Skin epidermis (tissue), 12 donors: ENCODE measurements at regions not wholly inside any gene's neighbourhood (a gene's known extent, or its start where the extent isn't known, plus 50 kb on each side); places are given as distances from the start of the nearest gene placed in this dataset.

Experiments
- H3K27ac ChIP-seq, 21 experiments: fragments of 200-600 bp; sonication (generic) in 11 of 21; one replicate each; pipeline ENCODE4 v1.5.0; 2020; ENCODE audit warnings: mild to moderate bottlenecking in 3 of 21, inconsistent platforms in 2 of 21, moderate library complexity in 2 of 21
- H3K4me3 ChIP-seq, 7 experiments: fragments of 200-600 bp; sonication (generic) in 2 of 7; one replicate each; pipeline ENCODE4 v1.5.0; 2020; ENCODE audit warnings: inconsistent platforms in 2 of 7, mild to moderate bottlenecking in 2 of 7, moderate library complexity in 1 of 7

GRCh38 chr11:87405843-87406242 is 368.1 kb downstream of the TMEM135 start:
- no peak overlapping the region for H3K27ac ChIP-seq

GRCh38 chr11:87405356-87405755 is 367.6 kb downstream of the TMEM135 start:
- no peak overlapping the region for H3K27ac ChIP-seq

More at GRCh38 chr11:87405843-87406242, 368.1 kb downstream of the TMEM135 start:
- H3K4me3 ChIP-seq: no peak overlapping the region

DNA sequence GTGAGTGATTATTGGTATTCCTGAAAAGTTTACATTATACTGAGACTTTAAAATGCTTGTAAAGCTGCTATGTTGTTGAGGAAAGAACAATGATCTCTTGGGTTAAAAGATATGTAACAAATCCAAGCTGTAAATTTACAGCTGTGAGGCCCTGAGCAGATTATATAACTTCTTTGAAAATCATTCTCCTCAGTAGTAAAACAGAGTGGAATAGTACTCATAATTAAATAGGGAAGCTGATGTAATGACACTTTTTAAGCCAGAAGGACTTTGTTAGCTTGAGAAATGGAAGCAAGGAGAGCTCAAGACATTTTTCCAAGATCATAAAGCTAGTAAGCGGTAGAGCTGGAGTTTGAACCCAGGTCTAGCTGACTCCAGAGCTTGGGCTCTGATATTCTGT is 363.9 kb downstream of the TMEM135 start:
- Histone ChIP-seq H3K27ac (no peak overlapping the region), H3K4me3 (no peak overlapping the region)

More at GRCh38 chr11:87405356-87405755, 367.6 kb downstream of the TMEM135 start:
- H3K4me3 ChIP-seq: no peak overlapping the region

DNA sequence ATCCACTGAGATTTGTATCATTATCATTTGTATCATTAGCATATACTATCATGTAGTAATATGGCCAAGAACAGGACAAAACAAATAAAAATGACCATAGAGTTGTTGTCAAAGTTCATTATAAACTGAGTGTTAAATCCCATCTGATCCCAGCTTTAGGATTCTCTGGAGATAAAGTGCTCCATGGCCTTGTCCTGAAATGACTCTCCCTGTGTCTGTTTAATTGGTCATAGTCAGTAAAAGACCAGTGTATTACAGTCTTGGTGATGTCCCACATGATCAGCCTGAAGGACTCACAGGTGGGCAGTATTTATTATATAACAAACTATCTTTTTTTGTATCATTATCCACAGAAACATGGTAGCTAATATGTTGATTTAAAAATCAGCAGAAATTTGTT is 361.6 kb downstream of the TMEM135 start:
- Histone ChIP-seq H3K4me3 (no peak overlapping the region), H3K27ac (no peak overlapping the region)

DNA sequence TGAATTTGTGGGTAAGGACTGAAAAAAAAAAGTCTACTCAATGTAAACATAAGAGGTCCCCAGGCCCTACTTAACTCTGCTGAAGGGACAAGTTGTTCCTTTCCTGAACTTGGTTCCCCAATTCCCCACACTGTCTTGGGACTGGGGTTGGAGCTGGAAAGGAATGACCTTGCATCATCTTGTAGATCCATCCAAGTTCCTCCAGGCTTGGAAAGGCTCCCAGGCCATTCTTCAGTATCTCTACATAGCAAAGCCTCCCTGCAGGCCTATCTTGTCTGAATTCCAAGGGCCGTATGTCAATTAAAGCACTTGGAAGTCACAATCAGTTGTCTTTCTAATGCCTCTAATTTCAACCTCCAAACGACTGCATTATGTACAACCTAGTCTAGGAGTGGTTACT is 361.2 kb downstream of the TMEM135 start:
- no peak overlapping the region for H3K27ac ChIP-seq
- H3K4me3 ChIP-seq: no peak overlapping the region

- Histone ChIP-seq H3K27ac (no peak overlapping the region), H3K4me3 (no peak overlapping the region)
Observed at GRCh38 chr11:87397011-87397865, 359.5 kb downstream of the TMEM135 start.

- no peak overlapping the region for H3K4me3 ChIP-seq
Observed at GRCh38 chr11:87394924-87395323, 357.2 kb downstream of the TMEM135 start.

DNA sequence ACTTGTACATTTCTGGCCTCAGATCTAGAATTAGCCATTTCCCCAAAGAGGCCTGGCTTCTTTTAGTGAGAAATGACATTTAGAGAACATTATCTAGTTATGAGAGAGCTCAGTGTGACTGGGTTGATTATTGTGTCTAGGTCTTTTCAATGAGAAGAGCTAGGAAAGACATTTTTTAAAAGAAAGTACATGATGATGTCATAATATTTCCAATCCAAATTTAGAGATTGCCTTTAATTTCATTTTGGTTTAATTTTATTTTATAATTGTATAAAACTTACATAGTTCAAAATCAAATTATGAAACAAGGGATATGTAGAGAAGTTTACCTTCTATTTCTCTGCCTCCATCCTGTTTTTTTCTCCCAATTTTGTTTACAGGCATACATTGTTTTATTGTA is 354.9 kb downstream of the TMEM135 start:
- Histone ChIP-seq H3K4me3 (no peak overlapping the region), H3K27ac (no peak overlapping the region)

More at GRCh38 chr11:87394924-87395323, 357.2 kb downstream of the TMEM135 start:
- H3K27ac ChIP-seq: no peak overlapping the region

DNA sequence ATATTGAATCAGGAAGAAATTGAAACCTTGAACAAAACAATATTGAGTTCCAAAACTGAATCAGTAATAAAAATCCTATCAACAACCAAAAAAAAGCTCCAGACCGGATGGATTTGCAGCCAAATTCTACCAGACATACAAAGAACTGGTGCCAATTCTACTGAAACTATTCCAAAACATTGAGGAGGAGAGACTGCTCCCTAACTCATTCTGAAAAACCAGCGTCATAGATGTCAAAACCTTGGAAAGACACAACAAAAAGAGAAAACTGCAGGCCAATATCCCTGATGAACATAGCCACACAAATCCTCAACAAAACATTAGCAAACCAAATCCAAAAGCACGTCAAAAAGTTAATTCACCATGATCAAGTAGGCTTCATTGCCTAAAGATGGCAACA is 353.8 kb downstream of the TMEM135 start:
- no peak overlapping the region for H3K27ac ChIP-seq
- no peak overlapping the region for H3K4me3 ChIP-seq

DNA sequence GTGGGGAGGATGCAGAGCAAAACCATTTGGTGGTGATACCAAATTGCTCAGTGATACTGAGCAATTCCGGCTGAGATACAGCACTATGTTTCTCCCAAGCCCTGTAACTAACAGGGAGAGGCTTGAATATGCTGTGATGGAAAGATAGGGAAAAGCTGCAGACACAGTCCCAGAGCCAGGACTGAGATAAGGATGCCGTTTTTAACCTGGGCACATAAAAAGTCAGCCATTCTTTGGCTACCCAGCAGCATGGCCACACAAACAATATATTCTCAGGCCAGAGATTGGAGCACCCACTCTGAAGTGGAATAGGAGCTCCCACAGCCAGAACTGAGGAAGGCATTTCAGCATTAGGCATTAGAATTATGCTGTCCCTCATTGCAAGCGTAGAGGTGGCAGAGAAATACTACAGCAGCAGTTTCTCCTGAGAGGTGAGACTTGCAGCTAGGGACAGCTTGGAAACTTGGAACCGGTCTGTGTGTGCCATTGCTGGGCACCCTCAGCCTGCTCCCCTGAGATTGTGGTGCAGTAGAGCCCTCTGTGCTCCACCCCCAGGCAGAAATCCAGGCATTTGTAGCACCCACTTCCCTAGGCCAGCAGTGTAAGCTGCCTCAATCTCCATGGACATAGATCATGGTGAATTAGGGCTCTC is 346.5 kb downstream of the TMEM135 start:
- Histone ChIP-seq H3K4me3 (no peak overlapping the region), H3K27ac (no peak overlapping the region)

DNA sequence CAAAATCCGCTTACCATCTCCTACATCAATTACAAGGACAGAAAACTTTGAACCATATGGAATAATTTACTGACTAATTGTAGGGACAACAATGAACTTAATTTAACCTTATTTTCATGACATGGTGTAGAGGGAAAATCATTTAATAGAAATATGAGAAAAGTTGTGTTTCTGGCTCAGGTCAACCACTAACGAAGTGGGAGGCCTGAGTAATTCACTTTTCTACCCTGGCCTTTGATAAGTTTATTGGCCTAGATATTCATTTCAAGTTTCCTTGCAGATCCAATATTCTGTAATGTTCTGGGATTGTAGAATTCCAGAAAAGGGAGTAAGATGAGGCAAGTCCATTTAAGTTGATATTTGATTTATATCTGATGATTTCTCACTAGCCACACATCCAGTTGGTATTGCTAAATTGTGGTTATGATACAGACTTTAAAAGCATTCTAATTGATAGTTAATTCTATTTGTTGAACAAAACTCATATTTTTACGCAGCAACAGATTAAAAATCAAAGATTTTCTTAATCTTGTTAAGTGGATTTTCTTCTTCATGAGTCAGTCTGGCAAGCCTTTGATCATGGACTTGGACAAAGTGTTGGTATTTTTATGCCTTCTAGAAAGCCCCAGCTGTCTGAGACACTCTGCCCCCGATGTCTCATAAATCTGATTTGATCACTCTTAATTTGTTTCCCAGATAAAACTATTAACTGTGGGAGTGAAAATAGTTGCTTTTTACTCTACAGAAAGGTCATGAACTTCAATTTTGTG is 336.5 kb downstream of the TMEM135 start:
- H3K27ac ChIP-seq: no peak overlapping the region
- H3K4me3 ChIP-seq: no peak overlapping the region
